HCT116 (cell line): ENCODE measurements at regions not wholly inside any gene's neighbourhood (a gene's known extent, or its start where the extent isn't known, plus 50 kb on each side); places are given as distances from the start of the nearest gene placed in this dataset.

ENCODE experiments used
- ATAC-seq: fragments of 200-7000 bp; cut with Tn5 transposase; 2 replicates; pipeline ENCODE4 v1.9.1; 2020; ENCODE audit warnings: mild to moderate bottlenecking, moderate library complexity
- BruUV-seq: library from RNA; stranded (reverse); fragments of 400-500 nt; replicated peaks from 2 replicates; lab custom pipeline; 2021; lab: Mats Ljungman, UMichigan
- CTCF ChIA-PET: fragments of 300-600 bp; sonication (Branson Sonifier 250); formaldehyde crosslinking; loops from one replicate; lab custom pipeline; 2021; ENCODE audit warnings: antibody characterized with exemption; lab: Charles Lee
- POLR2A ChIA-PET: fragments of 300-600, 350-600 bp; sonication (Branson Sonifier 250); formaldehyde crosslinking; loops from one replicate; lab custom pipeline; 2021; ENCODE audit warnings: antibody characterized with exemption; lab: Charles Lee
- RAD21 ChIA-PET, 2 experiments: fragments of 300-600 bp; sonication (Branson Sonifier 250); formaldehyde crosslinking; loops; one replicate each; lab custom pipeline; 2023; ENCODE audit warnings: low total read pairs in 2 of 2; ENCODE audit not compliant: uncharacterized antibody in 2 of 2, unreplicated experiment in 2 of 2, low non-redundant PET in 1 of 2; lab: Charles Lee
- DNase-seq: peaks from one replicate; pipeline ENCODE4 v3.0.0-alpha.2; 2010; ENCODE audit warnings: low read depth, low spot score
- H2AFZ ChIP-seq: fragments of 200-600 bp; shearing (Covaris generic), sonication (generic); 2 replicates; pipeline ENCODE4 v1.6.1; 2017; ENCODE audit warnings: low read depth, mixed run types, mixed read lengths, antibody characterized with exemption, low read length; ENCODE audit not compliant: poor library complexity, severe bottlenecking
- H3K27ac ChIP-seq: 2 replicates; pipeline ENCODE4 v1.5.1; 2012; ENCODE audit warnings: low read depth, low read length
- H3K27me3 ChIP-seq: fragments of 200-600 bp; sonication (generic); 2 replicates; pipeline ENCODE4 v1.6.1; 2016; ENCODE audit warnings: mixed run types, low read length, mixed read lengths; ENCODE audit not compliant: insufficient read depth
- H3K36me3 ChIP-seq, 2 experiments: fragments of 200-500 bp in 1 of 2; fragments of 200-600 bp in 1 of 2; sonication (Bioruptor generic) in 1 of 2; sonication (generic) in 1 of 2; 2 replicates each; pipeline versions ENCODE4 v1.5.1 to v1.6.1; 2014 to 2016; ENCODE audit warnings: low read length in 2 of 2, inconsistent platforms in 1 of 2, mixed read lengths in 1 of 2, mixed run types in 1 of 2; ENCODE audit not compliant: insufficient read depth in 2 of 2, control insufficient read depth in 1 of 2
- H3K4me1 ChIP-seq, 2 experiments: fragments of 200-600 bp in 1 of 2; sonication (generic) in 1 of 2; 2 replicates each; pipeline versions ENCODE4 v1.5.1 to v1.6.1; 2012 to 2017; ENCODE audit warnings: low read length in 2 of 2, inconsistent platforms in 1 of 2, mild to moderate bottlenecking in 1 of 2, mixed read lengths in 1 of 2, mixed run types in 1 of 2, moderate library complexity in 1 of 2; ENCODE audit not compliant: insufficient read depth in 2 of 2, control insufficient read depth in 1 of 2
- H3K4me2 ChIP-seq: fragments of 200-600 bp; sonication (generic); 2 replicates; pipeline ENCODE4 v1.6.1; 2017; ENCODE audit warnings: mixed run types, low read length, mixed read lengths
- H3K4me3 ChIP-seq, 2 experiments: fragments of 200-600 bp in 1 of 2; sonication (generic) in 1 of 2; replicated peaks in 1 of 2; 2 replicates each; pipeline ENCODE4 v1.5.1; 2011 to 2016; ENCODE audit warnings: low read length in 2 of 2, control low read depth in 1 of 2, low read depth in 1 of 2, mild to moderate bottlenecking in 1 of 2, mixed read lengths in 1 of 2, mixed run types in 1 of 2
- H3K79me2 ChIP-seq: fragments of 200-600 bp; sonication (generic); 2 replicates; pipeline ENCODE4 v1.6.1; 2017; ENCODE audit warnings: mild to moderate bottlenecking, mixed run types, low read length, moderate library complexity, mixed read lengths; ENCODE audit not compliant: insufficient read depth
- H3K9ac ChIP-seq: fragments of 200-600 bp; sonication (generic); 2 replicates; pipeline ENCODE4 v1.6.1; 2016; ENCODE audit warnings: low read length, mixed read lengths
- H3K9me2 ChIP-seq: fragments of 200-600 bp; sonication (generic), shearing (Covaris generic); 2 replicates; pipeline ENCODE4 v1.6.1; 2017; ENCODE audit warnings: mixed run types, mild to moderate bottlenecking, moderate library complexity; ENCODE audit not compliant: insufficient read depth
- H3K9me3 ChIP-seq, 2 experiments: fragments of 200-500 bp in 1 of 2; fragments of 200-600 bp in 1 of 2; sonication (Bioruptor generic) in 1 of 2; sonication (generic) in 1 of 2; 2 replicates each; pipeline ENCODE4 v1.6.1; 2014 to 2017; ENCODE audit warnings: low read length in 2 of 2, mixed read lengths in 2 of 2, inconsistent platforms in 1 of 2, low read depth in 1 of 2, mild to moderate bottlenecking in 1 of 2, mixed run types in 1 of 2, moderate library complexity in 1 of 2; ENCODE audit not compliant: control insufficient read depth in 1 of 2, insufficient read depth in 1 of 2
- H4K20me1 ChIP-seq: fragments of 200-600 bp; sonication (generic), shearing (Covaris generic); 2 replicates; pipeline ENCODE4 v1.6.1; 2017; ENCODE audit warnings: mixed run types, mild to moderate bottlenecking, moderate library complexity; ENCODE audit not compliant: insufficient read depth
- ATF3 ChIP-seq: IDR thresholded peaks from 2 replicates; pipeline ENCODE4 v1.6.1; 2012
- CBX3 ChIP-seq: IDR thresholded peaks from 2 replicates; pipeline ENCODE4 v1.6.1; 2012; ENCODE audit warnings: low read depth
- CTCF ChIP-seq, 3 experiments: fragments of 200-600 bp in 1 of 3; sonication (generic) in 1 of 3; IDR thresholded peaks in 2 of 3; conservative IDR thresholded peaks in 1 of 3; 2 replicates each; pipeline ENCODE4 v1.5.1; 2012 to 2017; ENCODE audit warnings: low read depth in 2 of 3, low read length in 2 of 3, antibody characterized with exemption in 1 of 3, borderline replicate concordance in 1 of 3, control low read depth in 1 of 3, mild to moderate bottlenecking in 1 of 3, mixed read lengths in 1 of 3, mixed run types in 1 of 3, moderate library complexity in 1 of 3; ENCODE audit not compliant: insufficient read depth in 1 of 3
- EGR1 ChIP-seq: IDR thresholded peaks from 2 replicates; pipeline ENCODE4 v1.6.1; 2012; ENCODE audit warnings: low read depth
- ELF1 ChIP-seq: IDR thresholded peaks from 2 replicates; pipeline ENCODE4 v1.6.1; 2012; ENCODE audit warnings: low read depth, borderline replicate concordance
- EZH2 ChIP-seq: fragments of 200-600 bp; sonication (generic); IDR thresholded peaks from 2 replicates; pipeline ENCODE4 v1.6.1; 2017; ENCODE audit warnings: antibody characterized with exemption, mixed run types
- EZH2phosphoT487 ChIP-seq: fragments of 200-600 bp; IDR thresholded peaks from 2 replicates; pipeline ENCODE4 v1.6.1; 2018; ENCODE audit warnings: antibody characterized with exemption, borderline replicate concordance
- FOSL1 ChIP-seq: IDR thresholded peaks from 2 replicates; pipeline ENCODE4 v1.6.1; 2012; ENCODE audit warnings: low read depth
- JUND ChIP-seq: IDR thresholded peaks from 2 replicates; pipeline ENCODE4 v1.6.1; 2012
- MAX ChIP-seq: IDR thresholded peaks from 2 replicates; pipeline ENCODE4 v1.6.1; 2012
- POLR2A ChIP-seq: IDR thresholded peaks from 2 replicates; pipeline ENCODE4 v1.7.0; 2011; ENCODE audit warnings: borderline replicate concordance; ENCODE audit not compliant: insufficient read depth, insufficient read length; ENCODE audit errors: extremely low read depth
- POLR2AphosphoS5 ChIP-seq: IDR thresholded peaks from 2 replicates; pipeline ENCODE4 v1.6.1; 2011; ENCODE audit warnings: mild to moderate bottlenecking, low read depth, low read length, moderate library complexity
- RAD21 ChIP-seq: IDR thresholded peaks from 2 replicates; pipeline ENCODE4 v1.6.1; 2012; ENCODE audit warnings: low read depth, mild to moderate bottlenecking
- REST ChIP-seq: IDR thresholded peaks from 2 replicates; pipeline ENCODE4 v1.6.1; 2012; ENCODE audit warnings: low read depth
- SIN3A ChIP-seq: IDR thresholded peaks from 2 replicates; pipeline ENCODE4 v1.6.1; 2012; ENCODE audit warnings: low read depth
- SP1 ChIP-seq: IDR thresholded peaks from 2 replicates; pipeline ENCODE4 v1.6.1; 2012; ENCODE audit warnings: low read depth
- TCF7L2 ChIP-seq: IDR thresholded peaks from 2 replicates; pipeline ENCODE4 v1.7.0; 2011; ENCODE audit warnings: borderline replicate concordance, inconsistent platforms; ENCODE audit not compliant: insufficient read depth, insufficient read length; ENCODE audit errors: extremely low read depth
- YY1 ChIP-seq: IDR thresholded peaks from 2 replicates; pipeline ENCODE4 v1.6.1; 2011; ENCODE audit warnings: low read length, low read depth, moderate library complexity, mild to moderate bottlenecking; ENCODE audit not compliant: insufficient replicate concordance; ENCODE audit errors: extremely low read depth
- ZBTB33 ChIP-seq: IDR thresholded peaks from 2 replicates; pipeline ENCODE4 v1.6.1; 2011; ENCODE audit warnings: mild to moderate bottlenecking, low read length, moderate library complexity; ENCODE audit not compliant: insufficient replicate concordance; ENCODE audit errors: extremely low read depth
- intact Hi-C: fragments of 100-400 bp; cut with micrococcal nuclease; formaldehyde crosslinking; loops from 2 replicates; pipeline ENCODE4 v1.10.0; 2022

GRCh38 chr20:60136645-60137401 lies 178.6 kb downstream of the CDH26 start:
- no peaks in the 10 kb centered on the region for H4K20me1 ChIP-seq
- ATAC-seq (no peak), DNase-seq (no peak)
- no peak overlapping the region for H2AFZ ChIP-seq
- TF ChIP-seq TCF7L2 (no peak), SP1 (no peak), ZBTB33 (no peak), ELF1 (no peak), REST (no peak), EZH2phosphoT487 (no peak), CTCF (IDR thresholded peaks at IDR 0.05 in 2 of 3, conservative IDR thresholded peaks at IDR 0.05 in 1 of 3; ENCODE audit: borderline replicate concordance in 1 of 3, insufficient read depth in 1 of 3, low read depth in 2 of 3, low read length in 2 of 3) (no peak), CBX3 (no peak), YY1 (no peak), RAD21 (no peak), POLR2A (no peak), MAX (no peak), EGR1 (no peak), POLR2AphosphoS5 (no peak), JUND (no peak), EZH2 (no peak), ATF3 (no peak), FOSL1 (no peak), SIN3A (no peak)
- H3K79me2 ChIP-seq = no peaks in the 10 kb centered on the region
- ChIA-PET POLR2A (no interaction called here), RAD21 (no interaction called here), CTCF (interaction anchor here (1.0 kb wide), 1 partner anchor 14 kb away, joined by 3 read pairs; no protein-coding TSS in a partner anchor)
- no peak overlapping the region for H3K27ac ChIP-seq
- H3K4me2 ChIP-seq = no peak overlapping the region
- no TSS peak for BruUV-seq
- no peaks in the 10 kb centered on the region for H3K9me2 ChIP-seq
- no peaks in the 10 kb centered on the region for H3K36me3 ChIP-seq
- intact Hi-C loops = no loop called here
- no peaks in the 10 kb centered on the region for H3K27me3 ChIP-seq
- no peaks in the 10 kb centered on the region for H3K9me3 ChIP-seq
- H3K9ac ChIP-seq = no peak overlapping the region
- H3K4me3 ChIP-seq = no peak overlapping the region
- no peaks in the 10 kb centered on the region for H3K4me1 ChIP-seq
